Neuronal stem cell (in vitro differentiated cells): ENCODE measurements at regions not wholly inside any gene's neighbourhood (a gene's known extent, or its start where the extent isn't known, plus 50 kb on each side); places are given as distances from the start of the nearest gene placed in this dataset.
A peak's percentile ranks its signal among the peaks of the same experiment; 100 is the strongest.

ENCODE experiments used
- DNase-seq: peaks from one replicate; pipeline ENCODE4 v3.0.0-alpha.2; 2013; ENCODE audit warnings: low spot score
- H2AFZ ChIP-seq: one replicate; pipeline ENCODE4 v1.6.1; 2013; ENCODE audit warnings: mild to moderate bottlenecking, low read length, inconsistent platforms
- H2AK5ac ChIP-seq: 2 replicates; pipeline ENCODE4 v1.6.1; 2013; ENCODE audit warnings: low read depth, mild to moderate bottlenecking, inconsistent platforms, low read length, moderate library complexity, mixed read lengths
- H2BK120ac ChIP-seq: 2 replicates; pipeline ENCODE4 v1.6.1; 2013; ENCODE audit warnings: low read depth, mild to moderate bottlenecking, inconsistent platforms, low read length, moderate library complexity, mixed read lengths
- H2BK12ac ChIP-seq: one replicate; pipeline ENCODE4 v1.6.1; 2013; ENCODE audit warnings: low read length, inconsistent platforms
- H2BK15ac ChIP-seq: 2 replicates; pipeline ENCODE4 v1.6.1; 2013; ENCODE audit warnings: mild to moderate bottlenecking, low read length, inconsistent platforms, mixed read lengths
- H2BK5ac ChIP-seq: one replicate; pipeline ENCODE4 v1.6.1; 2013; ENCODE audit warnings: inconsistent platforms, mild to moderate bottlenecking, low read length, moderate library complexity
- H3K14ac ChIP-seq: one replicate; pipeline ENCODE4 v1.6.1; 2013; ENCODE audit warnings: low read length, inconsistent platforms
- H3K18ac ChIP-seq: 2 replicates; pipeline ENCODE4 v1.6.1; 2013; ENCODE audit warnings: low read length, inconsistent platforms
- H3K23ac ChIP-seq: 2 replicates; pipeline ENCODE4 v1.6.1; 2013; ENCODE audit warnings: low read depth, mild to moderate bottlenecking, mixed read lengths, low read length, inconsistent platforms; ENCODE audit not compliant: poor library complexity
- H3K27ac ChIP-seq: replicated peaks from 3 replicates; pipeline ENCODE4 v1.5.1; 2013; ENCODE audit warnings: low read length, inconsistent platforms
- H3K27me3 ChIP-seq, 3 experiments: 2 replicates each; pipeline ENCODE4 v1.6.1; 2013; ENCODE audit warnings: low read length in 3 of 3, mild to moderate bottlenecking in 2 of 3, inconsistent platforms in 1 of 3, low read depth in 1 of 3, mixed read lengths in 1 of 3, moderate library complexity in 1 of 3; ENCODE audit not compliant: control insufficient read depth in 3 of 3, insufficient read depth in 3 of 3
- H3K36me3 ChIP-seq, 2 donors: replicated peaks in 1 of 2; 2 replicates each; pipeline ENCODE4 v1.6.1; 2013; ENCODE audit warnings: low read length in 2 of 2; ENCODE audit not compliant: control insufficient read depth in 2 of 2, insufficient read depth in 2 of 2
- H3K4ac ChIP-seq: 2 replicates; pipeline ENCODE4 v1.6.1; 2013; ENCODE audit warnings: inconsistent platforms, mild to moderate bottlenecking, low read length, moderate library complexity
- H3K4me1 ChIP-seq, 2 donors: 1 replicate in 1 of 2; 2 replicates in 1 of 2; pipeline ENCODE4 v1.6.1; 2013; ENCODE audit warnings: low read length in 2 of 2, low read depth in 1 of 2; ENCODE audit not compliant: control insufficient read depth in 2 of 2, insufficient read depth in 1 of 2
- H3K4me2 ChIP-seq: one replicate; pipeline ENCODE4 v1.6.1; 2013; ENCODE audit warnings: mild to moderate bottlenecking, low read length, inconsistent platforms; ENCODE audit not compliant: insufficient read depth, poor library complexity, severe bottlenecking
- H3K4me3 ChIP-seq, 2 donors: 2 replicates each; pipeline ENCODE4 v1.5.1; 2013; ENCODE audit warnings: low read length in 2 of 2, mild to moderate bottlenecking in 2 of 2, inconsistent platforms in 1 of 2, moderate library complexity in 1 of 2
- H3K79me1 ChIP-seq: one replicate; pipeline ENCODE4 v1.6.1; 2013; ENCODE audit warnings: low read depth, mild to moderate bottlenecking, inconsistent platforms, low read length, moderate library complexity
- H3K9ac ChIP-seq: one replicate; pipeline ENCODE4 v1.6.1; 2013; ENCODE audit warnings: mild to moderate bottlenecking, low read depth, low read length, inconsistent platforms; ENCODE audit not compliant: poor library complexity
- H3K9me3 ChIP-seq, 2 donors: replicated peaks in 1 of 2; 2 replicates each; pipeline versions ENCODE3 to v1.6.1; 2013; ENCODE audit warnings: low read length in 2 of 2, mild to moderate bottlenecking in 2 of 2, inconsistent platforms in 1 of 2, low read depth in 1 of 2, mixed read lengths in 1 of 2, moderate library complexity in 1 of 2; ENCODE audit not compliant: control insufficient read depth in 2 of 2, insufficient read depth in 1 of 2
- H4K8ac ChIP-seq: one replicate; pipeline ENCODE4 v1.6.1; 2013; ENCODE audit warnings: low read depth, mild to moderate bottlenecking, inconsistent platforms, low read length, moderate library complexity
- H4K91ac ChIP-seq: one replicate; pipeline ENCODE4 v1.6.1; 2013; ENCODE audit warnings: low read length, low read depth, mild to moderate bottlenecking, inconsistent platforms; ENCODE audit not compliant: poor library complexity
- WGBS, 2 donors: extraction: QIAGEN DNeasy Blood & Tissue Kit; methylation state at CpG; one replicate each; pipeline ENCODE4 v1.1.7; 2013; ENCODE audit warnings: missing lambda C conversion rate in 2 of 2, mixed read lengths in 1 of 2; ENCODE audit not compliant: insufficient read length in 2 of 2, insufficient replicate concordance in 1 of 2; ENCODE audit errors: extremely low coverage in 2 of 2; 5-methylcytosine and 5-hydroxymethylcytosine counted together

DNA sequence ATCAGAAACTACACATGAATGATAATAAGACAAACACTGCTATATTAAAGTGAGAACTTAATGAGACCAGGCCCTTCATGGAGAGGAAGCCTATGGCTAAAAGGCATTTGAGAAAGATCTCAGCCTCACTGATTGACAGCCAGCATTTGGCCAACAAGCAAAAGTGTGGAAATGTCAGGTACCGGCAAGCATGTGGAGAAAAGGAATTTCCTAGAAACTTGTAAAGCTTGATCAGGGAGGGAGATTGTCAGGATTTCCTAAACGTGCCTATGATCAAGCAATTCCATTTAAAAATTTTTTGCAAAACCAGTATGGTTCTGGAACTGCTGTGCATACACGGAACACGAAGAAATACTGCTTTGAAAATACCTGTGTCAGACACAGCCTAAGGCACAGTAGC lies 220.3 kb upstream of the ATP10A start:
- no peak overlapping the region for H3K9ac ChIP-seq
- no peak overlapping the region for H3K4ac ChIP-seq
- H3K4me1 ChIP-seq, result peaks cover 0 to 14% of the 10 kb centered on the region in 2 donors
- no peaks in the 10 kb centered on the region for H3K36me3 ChIP-seq
- no peak overlapping the region for H3K14ac ChIP-seq
- H3K23ac ChIP-seq, result no peak overlapping the region
- H3K27ac ChIP-seq, result no peak overlapping the region
- no peaks in the 10 kb centered on the region for H3K9me3 ChIP-seq
- no peak overlapping the region for H2BK5ac ChIP-seq
- no peak overlapping the region for H2BK12ac ChIP-seq
- DNase-seq, result no peak
- no peak overlapping the region for H2AK5ac ChIP-seq
- no peaks in the 10 kb centered on the region for H3K27me3 ChIP-seq
- no peak overlapping the region for H4K91ac ChIP-seq
- no peak overlapping the region for H2BK120ac ChIP-seq
- no peak overlapping the region for H3K18ac ChIP-seq
- peak overlapping the region; percentile 97 for H2AFZ ChIP-seq
- H3K79me1 ChIP-seq, result no peaks in the 10 kb centered on the region
- WGBS, 2 donors, result no CpG with 5 or more reads among the region's 4 CpGs
- H3K4me3 ChIP-seq, result no peak overlapping the region
- H3K4me2 ChIP-seq, result no peak overlapping the region
- no peak overlapping the region for H4K8ac ChIP-seq
- no peak overlapping the region for H2BK15ac ChIP-seq

DNA sequence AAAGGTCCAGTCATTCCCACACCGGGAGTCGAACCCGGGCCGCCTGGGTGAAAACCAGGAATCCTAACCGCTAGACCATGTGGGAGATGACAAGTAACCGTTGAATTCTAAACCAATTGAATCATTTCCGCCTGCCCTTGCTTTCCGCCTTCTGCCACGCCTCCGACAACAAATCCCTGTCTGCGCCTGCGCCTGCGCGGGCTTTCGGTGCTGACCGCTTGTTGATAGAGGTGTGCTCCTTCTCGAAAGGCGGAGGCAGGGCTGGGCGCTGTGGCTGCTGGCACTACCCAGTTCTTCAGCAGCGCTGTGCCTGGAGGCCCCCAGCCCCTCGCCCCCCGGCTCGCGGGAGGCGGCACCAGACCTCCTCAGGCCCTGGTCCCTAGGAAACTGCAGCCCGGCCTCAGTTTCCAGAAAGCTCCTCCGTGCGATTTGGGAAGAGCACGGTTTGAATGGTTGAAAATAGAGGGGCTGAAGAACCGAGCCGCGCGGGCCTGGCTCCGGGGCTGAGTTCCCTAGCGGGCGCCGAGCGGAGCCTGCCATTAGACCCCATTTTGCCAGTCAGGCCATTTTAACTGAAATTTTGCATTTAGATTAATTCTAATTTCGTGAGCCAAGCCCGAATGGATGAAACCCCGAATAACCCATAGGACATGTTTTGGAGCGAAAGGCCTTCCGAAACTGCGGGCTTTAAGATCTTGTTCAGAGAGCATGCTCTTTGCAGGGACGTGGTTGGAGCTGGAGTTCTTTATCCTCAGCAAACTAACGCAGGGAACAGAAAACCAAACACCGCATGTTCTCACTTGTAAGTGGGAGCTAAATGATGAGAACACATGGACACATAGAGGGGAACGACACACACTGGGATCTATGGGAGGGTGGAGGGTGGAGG lies 219.3 kb upstream of the ATP10A start:
- H3K9ac ChIP-seq, result peak overlapping the region; percentile 81
- no peaks in the 10 kb centered on the region for H3K9me3 ChIP-seq
- no peak overlapping the region for H2BK12ac ChIP-seq
- peak overlapping the region; percentile 75 for H3K4me2 ChIP-seq
- no peaks in the 10 kb centered on the region for H3K36me3 ChIP-seq
- peak; percentile 97 for DNase-seq
- H3K4me1 ChIP-seq, result peaks cover 0 to 14% of the 10 kb centered on the region in 2 donors
- peak overlapping the region; percentile 69 to 77 for H3K4me3 ChIP-seq
- no peak overlapping the region for H2AK5ac ChIP-seq
- no CpG with 5 or more reads among the region's 48 CpGs for WGBS, 2 donors
- no peak overlapping the region for H3K4ac ChIP-seq
- no peak overlapping the region for H4K8ac ChIP-seq
- no peak overlapping the region for H3K23ac ChIP-seq
- H3K14ac ChIP-seq, result peak overlapping the region; percentile 27
- peak overlapping the region; percentile 73 for H3K18ac ChIP-seq
- peak overlapping the region; percentile 97 for H2AFZ ChIP-seq
- no peaks in the 10 kb centered on the region for H3K79me1 ChIP-seq
- no peak overlapping the region for H4K91ac ChIP-seq
- H2BK5ac ChIP-seq, result no peak overlapping the region
- H3K27me3 ChIP-seq, result no peaks in the 10 kb centered on the region
- H2BK15ac ChIP-seq, result no peak overlapping the region
- no peak overlapping the region for H2BK120ac ChIP-seq
- H3K27ac ChIP-seq, result peak overlapping the region; percentile 87

DNA sequence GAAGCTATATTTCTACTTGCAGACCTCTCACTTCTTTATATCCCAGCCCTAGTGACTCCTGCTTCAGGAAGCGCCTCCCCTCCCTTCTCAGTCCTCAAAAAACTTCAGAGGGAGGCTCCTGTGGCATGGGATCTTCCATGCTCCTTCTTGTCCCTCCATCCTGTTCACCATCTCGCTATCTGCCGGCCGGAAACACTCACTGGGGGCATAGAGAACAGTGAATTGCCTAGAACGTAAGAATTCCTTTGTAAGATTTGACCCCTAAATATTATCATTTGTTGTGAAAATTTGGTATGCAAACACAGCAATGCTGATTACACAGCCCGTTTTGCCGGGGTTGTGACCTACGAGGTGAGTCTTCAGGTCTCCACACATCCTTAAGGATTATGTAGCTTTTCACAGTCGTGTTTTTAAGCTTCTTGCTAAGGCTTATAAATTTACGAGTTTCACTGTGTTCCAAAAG lies 218.7 kb upstream of the ATP10A start:
- H2BK5ac ChIP-seq, result no peak overlapping the region
- H3K18ac ChIP-seq, result no peak overlapping the region
- H3K27ac ChIP-seq, result no peak overlapping the region
- DNase-seq, result no peak
- H3K79me1 ChIP-seq, result no peaks in the 10 kb centered on the region
- no peak overlapping the region for H4K8ac ChIP-seq
- H3K4me2 ChIP-seq, result no peak overlapping the region
- no peak overlapping the region for H3K14ac ChIP-seq
- peak overlapping the region; percentile 57 for H2AFZ ChIP-seq
- no peak overlapping the region for H4K91ac ChIP-seq
- peak overlapping the region; percentile 13 for H2BK15ac ChIP-seq
- H3K9me3 ChIP-seq, result no peaks in the 10 kb centered on the region
- no peak overlapping the region for H2AK5ac ChIP-seq
- H3K36me3 ChIP-seq, result no peaks in the 10 kb centered on the region
- H3K4ac ChIP-seq, result no peak overlapping the region
- no peak overlapping the region for H2BK12ac ChIP-seq
- no peaks in the 10 kb centered on the region for H3K27me3 ChIP-seq
- no peak overlapping the region for H3K9ac ChIP-seq
- no peak overlapping the region for H2BK120ac ChIP-seq
- no peak overlapping the region for H3K23ac ChIP-seq
- no CpG with 5 or more reads among the region's 10 CpGs for WGBS, 2 donors
- peaks cover 0 to 12% of the 10 kb centered on the region in 2 donors for H3K4me1 ChIP-seq
- H3K4me3 ChIP-seq, result peak overlapping the region in 1 of 2 donors; percentile 27

DNA sequence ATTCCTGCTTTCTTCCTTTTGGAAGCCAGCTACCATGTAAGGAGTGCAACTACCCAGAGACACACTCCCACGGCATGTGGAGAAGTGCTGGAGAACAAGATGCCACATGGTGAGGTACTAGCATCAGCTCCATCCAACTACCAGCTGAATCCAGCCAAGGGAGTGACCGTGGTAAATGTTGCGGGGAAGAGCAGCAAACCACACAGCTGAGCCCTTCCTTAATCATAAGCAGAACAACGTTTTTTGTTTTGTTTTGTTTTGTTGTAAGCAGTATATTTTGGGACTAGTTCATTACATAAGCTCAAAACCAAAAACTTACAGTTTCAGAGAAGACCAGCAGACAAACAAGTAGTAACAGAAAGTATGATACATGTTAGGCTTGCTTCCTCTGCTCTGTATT lies 212.6 kb upstream of the ATP10A start:
- Histone ChIP-seq H2BK5ac (no peak overlapping the region), H3K79me1 (no peaks in the 10 kb centered on the region), H3K23ac (no peak overlapping the region), H3K27me3 (no peaks in the 10 kb centered on the region), H2BK120ac (no peak overlapping the region), H3K18ac (no peak overlapping the region), H2BK15ac (no peak overlapping the region), H2AFZ (no peak overlapping the region), H3K14ac (no peak overlapping the region), H4K8ac (no peak overlapping the region), H3K27ac (no peak overlapping the region), H3K4me1 (peaks cover 0 to 2% of the 10 kb centered on the region in 2 donors), H4K91ac (no peak overlapping the region), H3K36me3 (no peaks in the 10 kb centered on the region), H3K9me3 (peaks cover 0 to 5% of the 10 kb centered on the region in 2 donors), H2BK12ac (no peak overlapping the region), H3K9ac (no peak overlapping the region), H2AK5ac (no peak overlapping the region), H3K4me2 (no peak overlapping the region), H3K4ac (no peak overlapping the region), H3K4me3 (no peak overlapping the region)
- no peak for DNase-seq
- WGBS, 2 donors, result no CpG with 5 or more reads among the region's 4 CpGs
